IMR-90 (cell line): ENCODE measurements at regions not wholly inside any gene's neighbourhood (a gene's known extent, or its start where the extent isn't known, plus 50 kb on each side); places are given as distances from the start of the nearest gene placed in this dataset.

Experiments used
- BHLHE40 ChIP-seq: fragments of 150-350 bp; IDR thresholded peaks from 2 replicates; pipeline ENCODE4 v1.6.1; 2016; ENCODE audit warnings: mild to moderate bottlenecking, low read depth, low read length
- CEBPB ChIP-seq: IDR thresholded peaks from 2 replicates; pipeline ENCODE4 v1.6.1; 2012; ENCODE audit warnings: low read depth, low read length, improper control_type of control experiment
- CHD1 ChIP-seq: IDR thresholded peaks from 2 replicates; pipeline ENCODE4 v1.6.1; 2012; ENCODE audit warnings: low read depth, low read length, improper control_type of control experiment
- CTCF ChIP-seq: conservative IDR thresholded peaks from 2 replicates; pipeline ENCODE4 v1.5.1; 2012; ENCODE audit warnings: mild to moderate bottlenecking, low read depth, low read length, improper control_type of control experiment
- ELK1 ChIP-seq: fragments of 150-350 bp; IDR thresholded peaks from 2 replicates; pipeline ENCODE4 v1.6.1; 2016; ENCODE audit warnings: low read depth, mild to moderate bottlenecking, low read length, moderate library complexity, borderline replicate concordance
- FOS ChIP-seq: fragments of 150-350 bp; IDR thresholded peaks from 2 replicates; pipeline ENCODE4 v1.6.1; 2016; ENCODE audit warnings: low read depth, low read length
- MAFK ChIP-seq: IDR thresholded peaks from 2 replicates; pipeline ENCODE4 v1.6.1; 2012; ENCODE audit warnings: low read depth, low read length, improper control_type of control experiment
- MAZ ChIP-seq: IDR thresholded peaks from 2 replicates; pipeline ENCODE4 v1.6.1; 2012; ENCODE audit warnings: low read depth, mild to moderate bottlenecking, low read length, improper control_type of control experiment, moderate library complexity, borderline replicate concordance
- POLR2A ChIP-seq: IDR thresholded peaks from 2 replicates; pipeline ENCODE4 v1.6.1; 2012; ENCODE audit warnings: mild to moderate bottlenecking, low read depth, low read length
- RAD21 ChIP-seq: IDR thresholded peaks from 2 replicates; pipeline ENCODE4 v1.6.1; 2012; ENCODE audit warnings: low read length, improper control_type of control experiment
- RCOR1 ChIP-seq: IDR thresholded peaks from 2 replicates; pipeline ENCODE4 v1.6.1; 2012; ENCODE audit warnings: mild to moderate bottlenecking, low read length, improper control_type of control experiment; ENCODE audit not compliant: insufficient replicate concordance
- RFX5 ChIP-seq: IDR thresholded peaks from 2 replicates; pipeline ENCODE4 v1.8.0; 2012; ENCODE audit warnings: low read depth, mild to moderate bottlenecking, low read length, moderate library complexity
- SMC3 ChIP-seq: fragments of 150-350 bp; IDR thresholded peaks from 2 replicates; pipeline ENCODE4 v1.6.1; 2016; ENCODE audit warnings: low read depth, mild to moderate bottlenecking, antibody characterized with exemption, low read length, moderate library complexity
- USF2 ChIP-seq: fragments of 150-350 bp; IDR thresholded peaks from 2 replicates; pipeline ENCODE4 v1.6.1; 2017; ENCODE audit warnings: mild to moderate bottlenecking, antibody characterized with exemption, low read length, low read depth

GRCh38 chr10:128887856-128888255 is 579.2 kb upstream of the MGMT start:
- TF ChIP-seq CTCF (no peak), CEBPB (no peak), BHLHE40 (no peak), RAD21 (no peak), POLR2A (no peak), USF2 (no peak), RFX5 (no peak), MAZ (no peak), ELK1 (no peak), FOS (no peak), CHD1 (no peak), RCOR1 (no peak), MAFK (no peak), SMC3 (no peak)
